ENCODE measurements at regions not wholly inside any gene's neighbourhood (a gene's known extent, or its start where the extent isn't known, plus 50 kb on each side); places are given as distances from the start of the nearest gene placed in this dataset.

DNA sequence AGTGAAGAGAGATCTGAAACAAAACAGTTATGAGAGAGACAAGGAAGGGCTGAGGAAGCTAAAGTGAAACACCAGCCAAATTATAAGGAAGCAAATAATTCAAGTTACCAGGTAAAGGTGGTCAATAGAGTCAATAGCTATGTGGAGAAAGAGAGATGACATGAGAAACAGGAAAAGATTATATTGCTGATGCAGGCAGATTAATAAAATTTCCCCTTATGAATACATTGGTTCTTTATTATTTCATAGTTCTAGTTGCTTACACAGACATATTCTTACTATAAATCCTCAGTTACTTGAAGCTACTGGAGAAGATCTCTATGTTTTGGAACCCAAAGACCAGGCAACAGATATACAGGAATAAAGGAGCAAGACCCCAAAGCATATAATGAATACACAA, 273.7 kb upstream of the CTSO start:
- TF ChIP-seq POLR2A (IDR thresholded peaks at IDR 0.05): no peak
- TF ChIP-seq, protein P1, sequence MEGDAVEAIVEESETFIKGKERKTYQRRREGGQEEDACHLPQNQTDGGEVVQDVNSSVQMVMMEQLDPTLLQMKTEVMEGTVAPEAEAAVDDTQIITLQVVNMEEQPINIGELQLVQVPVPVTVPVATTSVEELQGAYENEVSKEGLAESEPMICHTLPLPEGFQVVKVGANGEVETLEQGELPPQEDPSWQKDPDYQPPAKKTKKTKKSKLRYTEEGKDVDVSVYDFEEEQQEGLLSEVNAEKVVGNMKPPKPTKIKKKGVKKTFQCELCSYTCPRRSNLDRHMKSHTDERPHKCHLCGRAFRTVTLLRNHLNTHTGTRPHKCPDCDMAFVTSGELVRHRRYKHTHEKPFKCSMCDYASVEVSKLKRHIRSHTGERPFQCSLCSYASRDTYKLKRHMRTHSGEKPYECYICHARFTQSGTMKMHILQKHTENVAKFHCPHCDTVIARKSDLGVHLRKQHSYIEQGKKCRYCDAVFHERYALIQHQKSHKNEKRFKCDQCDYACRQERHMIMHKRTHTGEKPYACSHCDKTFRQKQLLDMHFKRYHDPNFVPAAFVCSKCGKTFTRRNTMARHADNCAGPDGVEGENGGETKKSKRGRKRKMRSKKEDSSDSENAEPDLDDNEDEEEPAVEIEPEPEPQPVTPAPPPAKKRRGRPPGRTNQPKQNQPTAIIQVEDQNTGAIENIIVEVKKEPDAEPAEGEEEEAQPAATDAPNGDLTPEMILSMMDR (IDR thresholded peaks at IDR 0.05 in 8 of 11, conservative IDR thresholded peaks at IDR 0.05 in 3 of 11): no peak

All from spleen (tissue), 7 donors.